ENCODE measurements at regions not wholly inside any gene's neighbourhood (a gene's known extent, or its start where the extent isn't known, plus 50 kb on each side); places are given as distances from the start of the nearest gene placed in this dataset.

GRCh38 chr17:53101706-53102105 lies 721.0 kb upstream of the KIF2B start:
- Histone ChIP-seq H3K27ac (ENCODE audit: low read depth, low read length) (no peak overlapping the region), H3K9ac (ENCODE audit: low read length) (no peak overlapping the region), H3K27me3 (ENCODE audit: control insufficient read depth, insufficient read depth, low read length) (no peaks in the 10 kb centered on the region), H3K4me3 (ENCODE audit: low read depth, low read length) (no peak overlapping the region), H3K4me1 (ENCODE audit: control insufficient read depth, insufficient read depth, low read length) (no peaks in the 10 kb centered on the region), H3K9me3 (ENCODE audit: control insufficient read depth, insufficient read depth, low read depth, low read length) (peaks cover 7% of the 10 kb centered on the region; the same call in 1 of the 2 replicates), H3K36me3 (ENCODE audit: control insufficient read depth, insufficient read depth, low read length) (no peaks in the 10 kb centered on the region)

GRCh38 chr17:53100126-53100525 lies 722.6 kb upstream of the KIF2B start:
- Histone ChIP-seq H3K9me3 (ENCODE audit: control insufficient read depth, insufficient read depth, low read depth, low read length) (peaks cover 7% of the 10 kb centered on the region; the same call in 1 of the 2 replicates), H3K27ac (ENCODE audit: low read depth, low read length) (no peak overlapping the region), H3K9ac (ENCODE audit: low read length) (no peak overlapping the region), H3K27me3 (ENCODE audit: control insufficient read depth, insufficient read depth, low read length) (no peaks in the 10 kb centered on the region), H3K36me3 (ENCODE audit: control insufficient read depth, insufficient read depth, low read length) (no peaks in the 10 kb centered on the region), H3K4me3 (ENCODE audit: low read depth, low read length) (no peak overlapping the region), H3K4me1 (ENCODE audit: control insufficient read depth, insufficient read depth, low read length) (no peaks in the 10 kb centered on the region)

- H3K36me3 ChIP-seq (ENCODE audit: control insufficient read depth, insufficient read depth, low read length), result no peaks in the 10 kb centered on the region
- H3K4me3 ChIP-seq (ENCODE audit: low read depth, low read length), result no peak overlapping the region
- no peaks in the 10 kb centered on the region for H3K27me3 ChIP-seq (ENCODE audit: control insufficient read depth, insufficient read depth, low read length)
- H3K9ac ChIP-seq (ENCODE audit: low read length), result no peak overlapping the region
- H3K4me1 ChIP-seq (ENCODE audit: control insufficient read depth, insufficient read depth, low read length), result no peaks in the 10 kb centered on the region
- H3K9me3 ChIP-seq (ENCODE audit: control insufficient read depth, insufficient read depth, low read depth, low read length), result peaks cover 7% of the 10 kb centered on the region; the same call in 1 of the 2 replicates
- no peak overlapping the region for H3K27ac ChIP-seq (ENCODE audit: low read depth, low read length)
Observed at GRCh38 chr17:53093391-53093790, 729.3 kb upstream of the KIF2B start.

- H3K4me3 ChIP-seq (ENCODE audit: low read depth, low read length), result no peak overlapping the region
- H3K27me3 ChIP-seq (ENCODE audit: control insufficient read depth, insufficient read depth, low read length), result no peaks in the 10 kb centered on the region
- H3K9me3 ChIP-seq (ENCODE audit: control insufficient read depth, insufficient read depth, low read depth, low read length), result no peaks in the 10 kb centered on the region; the same call in 1 of the 2 replicates
- no peaks in the 10 kb centered on the region for H3K36me3 ChIP-seq (ENCODE audit: control insufficient read depth, insufficient read depth, low read length)
- H3K4me1 ChIP-seq (ENCODE audit: control insufficient read depth, insufficient read depth, low read length), result no peaks in the 10 kb centered on the region
- no peak overlapping the region for H3K9ac ChIP-seq (ENCODE audit: low read length)
- H3K27ac ChIP-seq (ENCODE audit: low read depth, low read length), result no peak overlapping the region
Observed at GRCh38 chr17:53092072-53092471, 730.7 kb upstream of the KIF2B start.

GRCh38 chr17:53090770-53091169 lies 732.0 kb upstream of the KIF2B start:
- Histone ChIP-seq H3K36me3 (ENCODE audit: control insufficient read depth, insufficient read depth, low read length) (no peaks in the 10 kb centered on the region), H3K27me3 (ENCODE audit: control insufficient read depth, insufficient read depth, low read length) (no peaks in the 10 kb centered on the region), H3K27ac (ENCODE audit: low read depth, low read length) (no peak overlapping the region), H3K9me3 (ENCODE audit: control insufficient read depth, insufficient read depth, low read depth, low read length) (no peaks in the 10 kb centered on the region), H3K4me3 (ENCODE audit: low read depth, low read length) (no peak overlapping the region), H3K4me1 (ENCODE audit: control insufficient read depth, insufficient read depth, low read length) (no peaks in the 10 kb centered on the region), H3K9ac (ENCODE audit: low read length) (no peak overlapping the region)

GRCh38 chr17:53088481-53088880 lies 734.2 kb upstream of the KIF2B start:
- no peak overlapping the region for H3K4me3 ChIP-seq (ENCODE audit: low read depth, low read length)
- H3K27ac ChIP-seq (ENCODE audit: low read depth, low read length), result no peak overlapping the region
- no peaks in the 10 kb centered on the region for H3K4me1 ChIP-seq (ENCODE audit: control insufficient read depth, insufficient read depth, low read length)
- no peaks in the 10 kb centered on the region for H3K27me3 ChIP-seq (ENCODE audit: control insufficient read depth, insufficient read depth, low read length)
- no peaks in the 10 kb centered on the region for H3K36me3 ChIP-seq (ENCODE audit: control insufficient read depth, insufficient read depth, low read length)
- no peaks in the 10 kb centered on the region for H3K9me3 ChIP-seq (ENCODE audit: control insufficient read depth, insufficient read depth, low read depth, low read length)
- H3K9ac ChIP-seq (ENCODE audit: low read length), result no peak overlapping the region

- no peak overlapping the region for H3K27ac ChIP-seq (ENCODE audit: low read depth, low read length)
- peaks cover 4% of the 10 kb centered on the region; the same call in 1 of the 2 replicates for H3K4me1 ChIP-seq (ENCODE audit: control insufficient read depth, insufficient read depth, low read length)
- no peak overlapping the region for H3K4me3 ChIP-seq (ENCODE audit: low read depth, low read length)
- no peaks in the 10 kb centered on the region; the same call in 1 of the 2 replicates for H3K36me3 ChIP-seq (ENCODE audit: control insufficient read depth, insufficient read depth, low read length)
- no peaks in the 10 kb centered on the region for H3K27me3 ChIP-seq (ENCODE audit: control insufficient read depth, insufficient read depth, low read length)
- no peak overlapping the region for H3K9ac ChIP-seq (ENCODE audit: low read length)
- H3K9me3 ChIP-seq (ENCODE audit: control insufficient read depth, insufficient read depth, low read depth, low read length), result peaks cover 28% of the 10 kb centered on the region
Observed at GRCh38 chr17:53061446-53061845, 761.3 kb upstream of the KIF2B start.

GRCh38 chr17:53058031-53058430 lies 764.7 kb upstream of the KIF2B start:
- no peaks in the 10 kb centered on the region for H3K27me3 ChIP-seq (ENCODE audit: control insufficient read depth, insufficient read depth, low read length)
- H3K36me3 ChIP-seq (ENCODE audit: control insufficient read depth, insufficient read depth, low read length), result no peaks in the 10 kb centered on the region; the same call in 1 of the 2 replicates
- no peak overlapping the region for H3K27ac ChIP-seq (ENCODE audit: low read depth, low read length)
- no peak overlapping the region for H3K9ac ChIP-seq (ENCODE audit: low read length)
- H3K4me1 ChIP-seq (ENCODE audit: control insufficient read depth, insufficient read depth, low read length), result peaks cover 4% of the 10 kb centered on the region; the same call in 1 of the 2 replicates
- H3K9me3 ChIP-seq (ENCODE audit: control insufficient read depth, insufficient read depth, low read depth, low read length), result peaks cover 20% of the 10 kb centered on the region
- no peak overlapping the region for H3K4me3 ChIP-seq (ENCODE audit: low read depth, low read length)

- Histone ChIP-seq H3K27me3 (ENCODE audit: control insufficient read depth, insufficient read depth, low read length) (no peaks in the 10 kb centered on the region), H3K9ac (ENCODE audit: low read length) (no peak overlapping the region), H3K4me1 (ENCODE audit: control insufficient read depth, insufficient read depth, low read length) (no peaks in the 10 kb centered on the region), H3K36me3 (ENCODE audit: control insufficient read depth, insufficient read depth, low read length) (no peaks in the 10 kb centered on the region), H3K27ac (ENCODE audit: low read depth, low read length) (no peak overlapping the region), H3K4me3 (ENCODE audit: low read depth, low read length) (no peak overlapping the region), H3K9me3 (ENCODE audit: control insufficient read depth, insufficient read depth, low read depth, low read length) (peaks cover 8% of the 10 kb centered on the region)
Observed at GRCh38 chr17:53046781-53047180, 775.9 kb upstream of the KIF2B start.

- H3K9ac ChIP-seq (ENCODE audit: low read length), result no peak overlapping the region
- H3K36me3 ChIP-seq (ENCODE audit: control insufficient read depth, insufficient read depth, low read length), result no peaks in the 10 kb centered on the region
- no peaks in the 10 kb centered on the region for H3K27me3 ChIP-seq (ENCODE audit: control insufficient read depth, insufficient read depth, low read length)
- no peaks in the 10 kb centered on the region; the same call in 1 of the 2 replicates for H3K9me3 ChIP-seq (ENCODE audit: control insufficient read depth, insufficient read depth, low read depth, low read length)
- H3K4me3 ChIP-seq (ENCODE audit: low read depth, low read length), result no peak overlapping the region
- H3K4me1 ChIP-seq (ENCODE audit: control insufficient read depth, insufficient read depth, low read length), result no peaks in the 10 kb centered on the region
- no peak overlapping the region for H3K27ac ChIP-seq (ENCODE audit: low read depth, low read length)
Observed at GRCh38 chr17:53039981-53040380, 782.7 kb upstream of the KIF2B start.

- no peak overlapping the region for H3K4me3 ChIP-seq (ENCODE audit: low read depth, low read length)
- no peak overlapping the region for H3K27ac ChIP-seq (ENCODE audit: low read depth, low read length)
- H3K9me3 ChIP-seq (ENCODE audit: control insufficient read depth, insufficient read depth, low read depth, low read length), result no peaks in the 10 kb centered on the region
Observed at GRCh38 chr17:53033297-53033696, 789.4 kb upstream of the KIF2B start.

GRCh38 chr17:53032861-53033271 lies 789.9 kb upstream of the KIF2B start:
- H3K4me1 ChIP-seq (ENCODE audit: control insufficient read depth, insufficient read depth, low read length), result peaks cover 8% of the 10 kb centered on the region
- H3K36me3 ChIP-seq (ENCODE audit: control insufficient read depth, insufficient read depth, low read length), result no peaks in the 10 kb centered on the region
- H3K27me3 ChIP-seq (ENCODE audit: control insufficient read depth, insufficient read depth, low read length), result no peaks in the 10 kb centered on the region
- no peak overlapping the region for H3K9ac ChIP-seq (ENCODE audit: low read length)
- no peak overlapping the region for H3K4me3 ChIP-seq (ENCODE audit: low read depth, low read length)
- no peaks in the 10 kb centered on the region for H3K9me3 ChIP-seq (ENCODE audit: control insufficient read depth, insufficient read depth, low read depth, low read length)
- no peak overlapping the region for H3K27ac ChIP-seq (ENCODE audit: low read depth, low read length)

More at GRCh38 chr17:53033297-53033696, 789.4 kb upstream of the KIF2B start:
- H3K36me3 ChIP-seq (ENCODE audit: control insufficient read depth, insufficient read depth, low read length), result no peaks in the 10 kb centered on the region
- H3K9ac ChIP-seq (ENCODE audit: low read length), result no peak overlapping the region
- no peaks in the 10 kb centered on the region for H3K27me3 ChIP-seq (ENCODE audit: control insufficient read depth, insufficient read depth, low read length)
- peaks cover 8% of the 10 kb centered on the region for H3K4me1 ChIP-seq (ENCODE audit: control insufficient read depth, insufficient read depth, low read length)
